ENCODE measurements at regions not wholly inside any gene's neighbourhood (a gene's known extent, or its start where the extent isn't known, plus 50 kb on each side); places are given as distances from the start of the nearest gene placed in this dataset.

GRCh38 chr7:89966067-89966664 lies 188.1 kb upstream of the STEAP1 start:
- no peak for DNase-seq
- no peak for ATAC-seq
- no peak overlapping the region for H3K4me3 ChIP-seq
- H3K9me3 ChIP-seq: no peaks in the 10 kb centered on the region
- no peak overlapping the region for H3K27ac ChIP-seq
- 46% methylated on average over 4 of the region's 4 CpGs for WGBS (ENCODE audit: insufficient coverage, low coverage, low lambda C conversion rate, missing lambda C conversion rate)
- H3K27me3 ChIP-seq: no peaks in the 10 kb centered on the region
- H3K36me3 ChIP-seq: no peaks in the 10 kb centered on the region
- intact Hi-C loops (cut with DNase I): no loop called here
- H3K4me1 ChIP-seq: no peaks in the 10 kb centered on the region
- TF ChIP-seq, protein P1, sequence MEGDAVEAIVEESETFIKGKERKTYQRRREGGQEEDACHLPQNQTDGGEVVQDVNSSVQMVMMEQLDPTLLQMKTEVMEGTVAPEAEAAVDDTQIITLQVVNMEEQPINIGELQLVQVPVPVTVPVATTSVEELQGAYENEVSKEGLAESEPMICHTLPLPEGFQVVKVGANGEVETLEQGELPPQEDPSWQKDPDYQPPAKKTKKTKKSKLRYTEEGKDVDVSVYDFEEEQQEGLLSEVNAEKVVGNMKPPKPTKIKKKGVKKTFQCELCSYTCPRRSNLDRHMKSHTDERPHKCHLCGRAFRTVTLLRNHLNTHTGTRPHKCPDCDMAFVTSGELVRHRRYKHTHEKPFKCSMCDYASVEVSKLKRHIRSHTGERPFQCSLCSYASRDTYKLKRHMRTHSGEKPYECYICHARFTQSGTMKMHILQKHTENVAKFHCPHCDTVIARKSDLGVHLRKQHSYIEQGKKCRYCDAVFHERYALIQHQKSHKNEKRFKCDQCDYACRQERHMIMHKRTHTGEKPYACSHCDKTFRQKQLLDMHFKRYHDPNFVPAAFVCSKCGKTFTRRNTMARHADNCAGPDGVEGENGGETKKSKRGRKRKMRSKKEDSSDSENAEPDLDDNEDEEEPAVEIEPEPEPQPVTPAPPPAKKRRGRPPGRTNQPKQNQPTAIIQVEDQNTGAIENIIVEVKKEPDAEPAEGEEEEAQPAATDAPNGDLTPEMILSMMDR (IDR thresholded peaks at IDR 0.05): no peak
- no peak for TF ChIP-seq POLR2A (IDR thresholded peaks at IDR 0.05)

DNA sequence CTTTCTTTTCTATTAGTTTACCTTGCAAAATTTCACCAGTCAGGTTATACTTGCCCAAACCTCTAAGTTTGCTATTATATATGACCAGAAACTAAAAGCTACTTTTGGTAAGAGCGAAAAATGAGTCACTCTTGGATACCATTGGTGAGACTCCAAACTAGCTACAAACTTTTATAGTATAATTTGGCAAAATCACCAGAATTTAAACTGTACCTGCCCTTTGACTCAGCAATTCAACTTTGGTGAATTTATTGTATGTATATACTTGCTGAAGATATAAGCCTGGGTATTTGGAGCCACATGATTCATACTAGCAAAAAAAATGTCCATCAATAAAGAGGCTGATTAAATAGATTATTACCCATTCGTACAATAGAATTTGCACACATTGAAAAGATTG lies 178.7 kb upstream of the STEAP1 start:
- Histone ChIP-seq H3K4me1 (no peaks in the 10 kb centered on the region), H3K36me3 (no peaks in the 10 kb centered on the region), H3K27me3 (no peaks in the 10 kb centered on the region), H3K9me3 (no peaks in the 10 kb centered on the region), H3K4me3 (no peak overlapping the region), H3K27ac (no peak overlapping the region)
- ATAC-seq (no peak), DNase-seq (no peak)
- TF ChIP-seq, protein P1 (IDR thresholded peaks at IDR 0.05): no peak
- no peak for TF ChIP-seq POLR2A (IDR thresholded peaks at IDR 0.05)
- intact Hi-C loops (cut with DNase I): no loop called here
- 59% methylated on average over 2 of the region's 2 CpGs for WGBS (ENCODE audit: insufficient coverage, low coverage, low lambda C conversion rate, missing lambda C conversion rate)

DNA sequence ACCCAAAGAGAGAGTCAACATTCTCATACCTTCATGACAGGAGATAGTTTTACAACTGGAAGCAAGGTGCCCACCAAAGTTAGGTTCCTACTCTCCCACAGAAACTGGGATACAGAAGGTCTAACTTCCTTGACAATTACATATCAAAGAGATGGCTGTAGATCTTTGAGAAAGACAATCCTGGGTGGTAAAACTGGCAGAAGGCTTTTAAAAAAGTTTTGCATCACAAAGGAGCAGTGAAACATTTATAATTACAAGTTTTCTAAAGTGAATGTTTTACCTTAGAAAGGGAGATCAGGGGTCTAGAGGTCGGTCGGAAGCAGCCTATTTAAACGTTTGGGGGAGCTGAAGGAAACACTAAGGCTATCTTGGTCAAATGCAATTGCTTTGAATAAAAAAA lies 166.6 kb upstream of the STEAP1 start:
- no peak overlapping the region for H3K27ac ChIP-seq
- no peak overlapping the region for H3K4me3 ChIP-seq
- H3K36me3 ChIP-seq: no peaks in the 10 kb centered on the region
- ATAC-seq (no peak), DNase-seq (no peak)
- intact Hi-C loops (cut with DNase I): no loop called here
- 32% methylated on average over 3 of the region's 3 CpGs for WGBS (ENCODE audit: insufficient coverage, low coverage, low lambda C conversion rate, missing lambda C conversion rate)
- no peaks in the 10 kb centered on the region for H3K9me3 ChIP-seq
- no peaks in the 10 kb centered on the region for H3K27me3 ChIP-seq
- TF ChIP-seq POLR2A (IDR thresholded peaks at IDR 0.05): no peak
- TF ChIP-seq, protein P1 (IDR thresholded peaks at IDR 0.05): no peak
- no peaks in the 10 kb centered on the region for H3K4me1 ChIP-seq

- Histone ChIP-seq H3K36me3 (no peaks in the 10 kb centered on the region), H3K4me3 (no peak overlapping the region), H3K27me3 (no peaks in the 10 kb centered on the region), H3K27ac (no peak overlapping the region), H3K9me3 (no peaks in the 10 kb centered on the region), H3K4me1 (no peaks in the 10 kb centered on the region)
- 13% methylated on average over 1 of the region's 1 CpG for WGBS (ENCODE audit: insufficient coverage, low coverage, low lambda C conversion rate, missing lambda C conversion rate)
- intact Hi-C loops (cut with DNase I): no loop called here
- no peak for DNase-seq
- TF ChIP-seq, protein P1 (IDR thresholded peaks at IDR 0.05): no peak
- TF ChIP-seq POLR2A (IDR thresholded peaks at IDR 0.05): no peak
- ATAC-seq: no peak
Observed at GRCh38 chr7:89988074-89988473, 166.2 kb upstream of the STEAP1 start.

- WGBS (ENCODE audit: insufficient coverage, low coverage, low lambda C conversion rate, missing lambda C conversion rate): 27% methylated on average over 2 of the region's 2 CpGs
- Histone ChIP-seq H3K4me1 (no peaks in the 10 kb centered on the region), H3K36me3 (no peaks in the 10 kb centered on the region), H3K27ac (no peak overlapping the region), H3K27me3 (no peaks in the 10 kb centered on the region), H3K9me3 (no peaks in the 10 kb centered on the region), H3K4me3 (no peak overlapping the region)
- no peak for DNase-seq
- no peak for ATAC-seq
- TF ChIP-seq, protein P1 (IDR thresholded peaks at IDR 0.05): no peak
- no peak for TF ChIP-seq POLR2A (IDR thresholded peaks at IDR 0.05)
- intact Hi-C loops (cut with DNase I): no loop called here
Observed at GRCh38 chr7:89989454-89989853, 164.8 kb upstream of the STEAP1 start.

Measured in right lobe of liver (tissue), 6 donors.